ENCODE measurements at regions not wholly inside any gene's neighbourhood (a gene's known extent, or its start where the extent isn't known, plus 50 kb on each side); places are given as distances from the start of the nearest gene placed in this dataset.

DNA sequence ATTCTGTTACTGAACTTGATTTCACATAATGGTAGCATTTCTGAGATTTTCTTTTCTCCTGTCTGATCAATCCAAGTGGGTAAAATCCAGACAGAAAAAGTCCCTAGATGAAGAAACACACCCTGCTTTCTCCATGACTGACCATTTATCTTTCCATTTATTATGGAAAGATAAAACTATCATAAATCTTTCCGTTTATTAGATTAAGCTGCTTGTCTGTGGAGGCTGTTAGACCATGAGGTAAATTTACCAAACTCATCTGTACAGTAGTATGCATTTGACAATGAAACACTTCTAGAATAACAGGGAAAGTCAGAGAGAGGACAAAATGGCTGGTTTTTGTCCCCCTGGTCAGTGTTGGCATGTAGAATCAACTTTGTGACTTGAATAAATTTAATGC, 491.2 kb upstream of the SEMA6A start:
- DNase-seq (ENCODE audit: low spot score), result no peak

DNA sequence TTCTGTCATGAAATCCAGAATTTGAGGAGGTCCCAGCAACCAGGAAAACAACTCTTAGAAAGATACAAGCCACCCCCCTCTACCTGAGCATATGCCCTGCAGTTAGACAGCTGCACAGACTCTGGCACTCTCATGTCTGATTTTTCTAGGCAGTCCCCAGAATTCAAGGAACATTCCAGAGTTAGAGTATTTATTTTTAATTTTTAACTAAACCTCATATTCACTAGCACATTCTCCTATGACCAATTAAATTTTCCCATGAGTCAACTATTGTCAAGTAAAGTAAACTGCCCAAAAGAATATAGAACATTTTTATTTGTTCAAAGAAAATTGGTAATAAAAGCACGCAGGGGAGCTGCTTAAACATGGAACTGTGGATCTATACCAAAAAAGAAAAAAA, 490.5 kb upstream of the SEMA6A start:
- no peak for DNase-seq (ENCODE audit: low spot score)

DNA sequence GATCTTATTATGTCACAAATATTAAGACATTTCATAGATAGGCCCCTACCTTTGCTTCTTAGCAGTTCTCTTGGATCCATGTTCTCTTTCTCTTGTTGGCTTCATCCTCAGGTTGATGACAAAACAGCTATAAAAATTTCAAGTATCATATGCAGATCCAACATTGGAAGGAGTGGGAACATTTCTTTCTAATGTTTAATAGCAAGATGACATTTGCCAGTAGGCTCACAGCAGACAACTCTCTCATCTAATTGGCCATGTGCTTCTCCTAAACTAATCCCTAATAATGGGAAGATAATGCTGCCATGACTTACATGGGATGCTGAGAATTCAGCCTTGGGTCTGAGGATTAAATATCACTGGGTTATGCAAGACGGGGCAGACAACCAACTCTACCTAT, 485.5 kb upstream of the SEMA6A start:
- no peak for DNase-seq (ENCODE audit: low spot score)

DNA sequence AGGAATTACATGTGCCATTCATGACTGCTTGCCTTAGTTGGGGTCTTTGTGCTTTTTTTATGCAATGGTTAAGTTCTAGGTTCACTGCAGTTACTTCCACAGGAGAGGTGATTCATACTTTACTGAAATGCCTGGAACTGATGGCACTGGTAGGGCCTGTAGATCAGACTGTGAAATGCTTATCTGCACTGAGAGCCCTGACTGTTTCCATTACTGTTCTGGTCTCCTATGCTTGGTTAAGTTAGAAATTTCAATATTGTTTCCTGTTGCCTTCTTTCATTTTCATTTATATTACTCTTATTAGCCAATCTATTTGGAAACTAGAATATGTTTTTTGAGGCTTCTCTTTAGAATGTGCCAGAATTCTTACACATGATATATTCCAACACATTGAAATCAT, 484.1 kb upstream of the SEMA6A start:
- no peak for DNase-seq (ENCODE audit: low spot score)

DNA sequence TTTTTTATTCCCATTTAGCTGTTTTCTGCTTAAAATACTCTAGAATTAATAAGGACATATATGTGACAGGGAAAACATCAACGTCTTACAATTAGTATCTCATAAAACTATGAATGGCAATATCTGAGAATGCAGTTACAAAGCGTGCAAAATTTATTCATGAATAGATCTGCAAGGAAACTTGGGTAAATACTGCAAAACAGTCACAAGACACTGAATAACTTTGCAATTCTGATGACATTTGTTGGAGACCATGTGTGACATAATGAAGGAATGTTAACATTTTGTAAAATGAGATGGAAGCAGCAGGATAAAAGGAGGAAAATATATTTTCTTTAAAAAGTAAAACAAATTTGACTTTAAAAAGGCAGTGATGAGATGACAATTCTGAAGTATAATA, 480.9 kb upstream of the SEMA6A start:
- no peak for DNase-seq (ENCODE audit: low spot score)

DNA sequence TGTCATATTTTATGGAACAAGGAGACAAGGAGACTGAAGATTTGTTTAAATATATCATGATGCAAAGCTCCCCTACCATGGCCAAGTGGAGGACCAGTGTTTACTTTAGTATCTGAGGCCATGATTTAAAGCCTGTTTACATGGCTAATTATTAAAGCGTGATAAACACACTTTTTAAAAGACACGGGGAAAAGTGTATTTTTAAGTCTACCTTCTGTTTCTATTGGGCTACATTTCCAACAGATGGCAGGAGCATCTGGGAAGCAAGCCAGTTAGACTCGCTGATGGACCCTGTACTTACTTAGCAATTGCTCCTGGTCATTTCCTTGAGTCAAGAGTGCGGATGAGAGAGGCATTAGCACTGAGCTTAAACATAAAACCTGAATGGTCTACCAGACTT, 480.3 kb upstream of the SEMA6A start:
- no peak for DNase-seq (ENCODE audit: low spot score)

DNA sequence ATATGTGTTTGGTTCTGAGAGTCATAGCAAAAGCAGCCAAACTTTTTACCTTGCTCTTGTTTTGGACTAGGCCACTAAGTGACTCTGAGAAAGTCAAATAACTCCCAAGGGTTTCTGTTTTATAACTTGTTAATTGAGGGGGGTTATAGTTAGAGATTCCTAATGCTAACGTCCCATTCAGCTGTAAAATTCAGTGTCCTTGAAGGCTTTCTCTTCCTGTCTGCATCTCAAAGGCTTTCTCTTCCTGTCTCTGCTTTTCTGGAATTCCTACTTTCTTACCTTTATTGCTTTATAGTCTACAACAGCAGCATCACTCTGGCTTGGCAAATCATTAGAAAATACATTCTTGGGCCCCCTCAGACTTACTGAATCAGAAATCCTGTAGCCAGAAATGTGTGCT, 479.5 kb upstream of the SEMA6A start:
- DNase-seq (ENCODE audit: low spot score), result no peak

DNA sequence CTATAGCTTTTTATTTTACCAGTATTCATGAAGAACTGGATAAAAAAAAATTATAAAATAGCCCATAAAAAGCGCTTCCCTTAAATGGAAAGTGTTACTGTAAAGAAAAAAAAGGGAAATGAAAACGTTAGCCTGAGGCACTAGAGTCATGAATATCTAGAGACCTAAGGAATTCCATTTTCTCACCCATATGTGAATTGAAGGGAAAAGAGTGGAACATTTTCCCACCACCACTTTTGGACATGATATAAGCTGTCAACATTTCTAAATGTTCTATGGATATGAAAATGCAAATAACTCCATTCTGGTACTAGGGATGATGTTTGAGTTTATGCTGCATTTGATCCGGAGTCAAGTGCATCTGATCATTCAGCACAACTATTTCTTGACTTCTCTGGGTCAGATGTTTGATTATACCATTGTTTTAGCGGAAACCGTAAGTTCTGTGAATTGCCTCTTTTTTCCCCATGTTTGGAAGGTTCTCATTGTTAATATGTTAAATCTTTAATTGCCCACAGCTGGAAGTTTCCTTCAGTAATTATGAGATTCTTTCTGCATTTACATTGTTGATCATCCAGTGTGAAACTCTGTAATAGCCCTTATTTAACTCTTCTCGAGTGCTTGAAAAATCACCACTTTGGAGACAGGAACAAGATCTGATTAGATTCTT, 467.4 kb upstream of the SEMA6A start:
- no peak for DNase-seq (ENCODE audit: low spot score)

DNA sequence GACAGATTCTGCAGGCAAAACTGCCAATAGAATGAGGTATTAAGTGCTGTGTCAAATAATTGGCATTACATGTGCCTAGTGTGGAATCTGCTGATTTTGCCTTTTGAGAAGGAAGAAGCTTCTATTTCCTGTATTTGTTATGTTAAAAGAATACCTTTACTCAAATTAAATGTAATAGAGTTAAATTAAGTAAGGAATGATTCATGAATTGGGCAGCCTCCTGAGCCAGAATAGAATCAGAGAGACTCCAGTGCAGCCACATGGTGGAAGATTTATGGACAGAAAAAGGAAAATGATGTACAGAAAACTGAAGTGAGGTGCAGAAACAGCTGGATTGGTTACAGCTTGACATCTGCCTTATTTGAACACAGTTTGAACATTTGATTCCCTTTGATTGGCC, 464.4 kb upstream of the SEMA6A start:
- DNase-seq (ENCODE audit: low spot score), result no peak

DNA sequence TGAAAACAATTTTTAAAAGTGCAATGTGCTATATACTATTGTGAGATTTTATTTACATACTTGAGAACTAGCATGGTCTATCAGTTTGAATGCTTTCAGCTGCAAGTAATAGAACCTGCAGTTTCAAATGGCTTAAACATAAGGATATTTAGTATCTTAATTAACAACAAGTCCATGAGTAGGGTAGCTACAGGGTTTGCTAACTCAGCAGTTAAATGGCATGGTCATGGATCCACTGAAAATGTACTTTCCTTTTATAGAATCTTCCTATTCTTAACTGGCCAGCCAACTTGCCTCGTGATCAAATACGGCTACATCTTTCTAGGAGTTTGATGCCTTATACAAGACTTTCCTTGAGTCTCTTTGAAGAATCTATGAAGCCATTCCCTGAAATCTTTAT, 452.8 kb upstream of the SEMA6A start:
- DNase-seq (ENCODE audit: low spot score), result no peak

DNA sequence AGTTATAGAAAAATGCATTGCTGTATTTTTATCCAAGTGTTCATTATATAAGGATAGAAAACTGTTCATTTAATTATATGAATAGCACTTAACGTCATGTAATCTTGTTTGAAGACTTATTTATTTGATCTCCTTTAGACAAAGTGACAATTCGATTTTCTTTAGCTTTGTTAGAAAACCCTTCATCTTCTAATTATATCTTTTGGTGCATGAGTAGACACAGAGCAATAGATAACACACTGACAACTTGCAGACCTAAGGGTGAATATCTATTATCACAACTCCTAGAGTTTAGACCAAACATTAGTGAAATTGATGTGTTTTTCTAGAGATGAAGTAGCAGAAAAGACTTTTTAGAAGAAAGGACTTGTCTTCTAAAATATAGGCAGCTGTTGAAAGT, 446.4 kb upstream of the SEMA6A start:
- no peak for DNase-seq (ENCODE audit: low spot score)

DNA sequence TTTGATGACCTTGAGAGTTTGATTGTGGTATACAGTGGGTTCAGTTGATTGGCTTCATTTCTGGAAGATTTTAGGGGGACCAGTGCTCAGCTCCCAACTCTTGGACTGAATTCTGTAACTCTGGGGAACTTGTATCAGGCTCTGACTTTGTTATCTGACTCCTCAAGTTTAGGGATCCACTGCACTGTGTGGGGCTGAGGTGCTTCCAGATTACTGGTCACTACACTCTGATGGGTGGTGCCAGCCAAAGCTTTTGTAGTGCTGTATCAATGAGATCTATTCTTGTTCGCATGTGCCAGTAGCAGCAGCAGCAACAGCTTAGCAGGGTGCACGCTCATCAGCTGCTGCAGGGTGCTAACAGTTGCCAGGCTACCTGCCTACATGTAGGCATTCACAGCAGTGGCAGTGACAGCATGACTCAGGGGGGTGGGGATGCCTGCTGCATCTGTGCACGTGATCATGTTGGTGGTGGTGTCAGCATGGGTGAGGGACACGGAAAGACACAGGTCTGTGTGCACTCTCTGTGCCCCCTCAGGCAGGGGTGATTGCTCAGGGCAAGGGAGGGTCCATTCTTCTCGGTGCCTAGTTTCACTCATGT, 438.8 kb upstream of the SEMA6A start:
- no peak for DNase-seq (ENCODE audit: low spot score)

DNA sequence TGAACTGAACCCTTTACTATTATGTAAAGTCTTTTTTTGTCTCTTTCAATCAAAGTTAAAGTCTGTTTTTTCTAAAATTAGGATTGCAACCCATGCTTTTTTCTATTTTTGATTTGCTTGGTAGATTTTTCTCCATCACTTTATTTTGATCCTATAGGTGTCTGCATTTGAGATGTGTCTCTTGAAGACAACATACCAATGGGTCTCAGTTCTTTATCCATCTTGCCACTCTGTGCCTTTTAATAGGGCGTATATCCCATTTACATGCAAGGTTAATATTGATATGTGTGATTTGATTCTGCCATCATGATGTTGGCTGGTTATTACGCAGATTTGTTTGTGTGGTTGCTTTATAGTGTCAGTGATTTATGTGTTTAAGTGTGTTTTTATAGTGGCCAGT, 436.0 kb upstream of the SEMA6A start:
- DNase-seq (ENCODE audit: low spot score), result no peak

DNA sequence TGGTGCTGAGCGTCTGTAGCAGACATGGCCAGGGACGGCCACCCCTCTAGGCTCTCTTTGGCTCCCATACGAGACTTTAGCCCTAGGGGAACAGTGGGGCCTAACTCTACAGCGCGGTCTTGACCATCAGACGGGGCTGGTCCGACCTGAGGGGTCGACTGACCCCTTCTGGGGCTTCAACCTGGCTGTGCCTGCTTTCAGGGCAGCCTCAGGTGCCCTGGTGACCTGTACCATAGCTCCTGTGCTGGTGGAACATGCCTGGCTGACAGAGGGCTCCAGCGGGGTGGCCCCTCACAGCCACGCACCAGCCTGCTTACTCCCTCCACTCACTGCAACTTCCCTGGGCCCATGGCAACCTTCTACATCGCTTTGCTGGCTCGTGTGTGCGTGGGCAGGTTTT, 423.4 kb upstream of the SEMA6A start:
- no peak for DNase-seq (ENCODE audit: low spot score)

DNA sequence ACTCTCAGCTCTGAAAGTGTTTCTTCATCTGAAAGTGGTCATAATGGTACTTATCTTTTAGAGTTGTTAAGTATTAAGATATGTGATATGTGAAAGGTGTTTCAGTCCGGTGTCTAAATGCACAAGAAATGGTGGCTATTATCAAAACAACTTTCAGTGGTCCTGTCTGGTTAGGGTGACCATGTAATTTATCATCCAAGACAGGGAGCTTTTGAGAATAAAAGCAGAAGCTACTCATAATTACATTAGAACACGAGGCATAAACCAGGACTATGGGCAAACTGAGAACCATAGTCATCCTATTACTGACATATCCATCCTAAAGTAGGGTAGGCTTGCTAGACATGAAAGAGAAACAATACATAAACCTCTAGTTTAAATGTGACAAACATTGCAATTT, 418.1 kb upstream of the SEMA6A start:
- DNase-seq (ENCODE audit: low spot score), result no peak

DNA sequence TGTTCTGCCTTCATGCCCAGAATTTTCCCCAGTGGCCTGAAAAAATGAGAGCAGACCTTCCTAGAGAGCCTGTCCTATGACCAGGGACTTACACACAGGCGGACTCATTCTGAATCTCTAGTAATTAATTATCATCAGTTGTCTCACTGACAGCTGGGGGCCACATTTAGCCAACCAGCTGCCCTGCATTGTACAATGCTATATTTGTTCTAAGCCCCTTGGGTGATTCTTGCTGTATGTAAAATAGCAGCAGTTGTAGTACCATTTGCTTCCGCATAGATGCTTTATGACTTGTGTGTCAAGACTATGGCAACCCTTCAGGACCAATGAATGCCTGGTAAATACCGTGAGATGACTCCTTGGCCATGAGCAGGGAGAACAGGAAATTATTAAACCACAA, 415.4 kb upstream of the SEMA6A start:
- DNase-seq (ENCODE audit: low spot score), result no peak

DNA sequence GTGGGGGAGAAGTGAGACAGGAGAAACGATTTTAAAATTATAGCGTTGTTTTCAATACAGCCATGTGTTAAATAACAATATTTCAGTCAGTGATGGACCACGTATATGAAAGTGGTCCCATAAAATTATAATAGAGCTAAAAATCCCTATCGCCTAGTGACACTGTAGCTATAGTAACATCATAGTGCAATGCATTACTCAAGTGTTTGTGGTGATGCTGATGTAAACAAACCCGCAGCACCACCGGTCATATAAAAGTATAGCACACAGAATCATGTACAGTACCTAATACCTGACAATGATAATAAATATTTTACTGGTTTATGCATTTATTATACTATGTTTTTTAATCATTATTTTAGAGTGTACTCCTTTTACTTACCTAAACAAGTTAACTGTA, 407.4 kb upstream of the SEMA6A start:
- DNase-seq (ENCODE audit: low spot score), result no peak

DNA sequence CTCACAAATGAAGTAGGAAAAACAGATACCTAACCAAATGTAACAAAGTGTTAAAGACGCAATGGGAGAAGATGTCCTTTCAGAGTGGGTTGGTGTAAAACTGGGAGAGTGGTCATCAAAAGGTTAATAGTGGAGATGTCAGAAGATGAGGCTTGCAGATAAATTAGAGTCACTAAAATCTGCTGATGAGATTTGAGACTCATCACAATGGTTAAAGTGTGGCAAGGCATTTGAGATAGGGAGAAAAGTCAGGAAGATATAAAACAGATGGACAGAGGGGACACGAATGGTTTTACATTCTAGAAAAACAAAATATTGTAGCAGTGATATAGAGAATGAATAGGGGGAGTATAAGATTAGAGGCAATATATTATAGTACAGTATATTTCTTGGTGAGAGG, 406.0 kb upstream of the SEMA6A start:
- DNase-seq (ENCODE audit: low spot score), result no peak

DNA sequence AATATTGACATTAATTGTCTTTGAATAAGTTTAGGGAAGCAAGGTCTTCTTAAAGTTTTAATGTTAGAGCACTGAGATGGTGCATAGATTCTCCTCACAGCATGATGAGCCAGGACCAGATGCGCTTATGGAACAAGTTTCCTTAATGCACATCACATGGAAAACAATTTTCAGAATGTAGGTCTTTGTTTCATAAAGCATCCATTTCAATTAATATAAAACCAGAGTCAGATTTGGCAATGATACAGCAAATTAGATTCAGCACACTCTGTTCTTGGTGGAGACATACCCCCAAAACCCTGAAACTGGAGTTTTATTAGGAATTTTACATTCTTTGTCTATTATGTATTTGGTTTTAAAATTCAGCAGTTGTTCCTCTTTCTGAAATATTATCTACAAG, 402.1 kb upstream of the SEMA6A start:
- no peak for DNase-seq (ENCODE audit: low spot score)

DNA sequence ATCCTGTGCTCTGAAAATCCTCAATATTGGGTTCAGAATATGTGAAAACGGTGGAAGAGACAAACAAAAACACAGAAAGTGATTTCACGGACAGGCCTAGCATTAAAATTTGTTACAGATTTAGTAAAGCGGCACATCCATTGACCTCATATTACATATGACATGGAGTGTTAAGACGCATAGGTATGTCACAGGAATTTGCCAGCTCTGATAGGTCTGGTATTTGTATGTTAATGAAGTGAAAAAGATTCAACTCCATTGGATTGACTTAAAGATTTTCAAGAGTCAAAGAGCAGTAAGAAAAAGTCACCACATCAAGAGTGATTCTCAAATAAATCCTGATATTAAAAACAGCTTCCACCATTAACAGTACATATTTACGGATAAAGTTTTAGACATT, 396.5 kb upstream of the SEMA6A start:
- no peak for DNase-seq (ENCODE audit: low spot score)

DNA sequence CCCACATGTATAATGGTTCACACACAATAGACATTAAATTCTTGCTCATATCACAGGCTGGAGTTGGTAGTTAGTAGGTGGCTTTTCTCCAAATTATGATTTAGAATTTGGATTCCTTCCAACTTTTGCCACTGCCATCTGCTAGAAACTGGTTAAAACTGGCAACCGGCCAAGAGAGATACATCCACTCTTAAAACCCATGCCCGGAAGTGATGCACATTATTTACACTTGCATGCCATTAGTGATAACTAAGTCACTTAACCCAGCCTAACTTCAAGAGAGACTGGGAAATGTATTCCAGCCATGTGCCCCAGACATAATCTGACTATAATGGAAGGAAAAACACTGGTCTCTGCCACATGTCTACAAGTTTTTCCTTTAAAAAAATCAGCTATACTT, 395.7 kb upstream of the SEMA6A start:
- no peak for DNase-seq (ENCODE audit: low spot score)

DNA sequence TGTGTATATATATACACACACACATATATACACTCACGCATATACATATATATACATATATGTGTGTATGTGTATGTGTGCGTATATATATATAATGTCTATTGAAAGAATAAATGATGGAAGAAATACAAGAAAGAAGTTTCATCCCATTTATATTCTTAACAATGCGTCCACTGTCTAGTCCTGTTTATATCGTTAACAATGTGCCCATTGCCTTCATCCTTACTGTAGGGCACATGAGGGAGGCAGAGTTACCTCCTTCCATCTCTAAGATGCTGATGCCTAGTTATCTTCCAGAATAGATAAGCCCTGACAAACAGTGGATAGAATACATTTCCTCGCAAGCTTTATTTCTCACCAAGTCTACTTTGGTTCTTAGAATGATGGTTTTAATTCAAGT, 389.8 kb upstream of the SEMA6A start:
- DNase-seq (ENCODE audit: low spot score), result no peak

DNA sequence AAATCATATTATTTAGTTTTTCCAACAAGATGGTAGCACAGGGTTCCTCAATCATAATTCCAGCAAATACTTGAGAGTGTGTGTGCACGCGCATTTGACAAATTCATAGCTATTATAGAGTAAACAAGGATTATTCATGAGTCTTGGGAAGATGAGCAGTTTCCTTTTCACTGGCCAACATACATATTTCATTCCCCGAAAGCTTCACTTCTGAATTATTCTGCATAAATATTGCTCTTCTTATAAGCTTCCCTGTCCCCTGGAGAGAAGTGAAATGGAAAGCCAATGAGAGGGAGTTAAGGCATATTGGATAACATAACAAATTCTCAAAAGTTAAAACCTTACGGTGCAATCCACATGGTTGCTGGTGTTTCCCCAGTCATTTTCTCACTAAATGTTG, 386.4 kb upstream of the SEMA6A start:
- DNase-seq (ENCODE audit: low spot score), result no peak

DNA sequence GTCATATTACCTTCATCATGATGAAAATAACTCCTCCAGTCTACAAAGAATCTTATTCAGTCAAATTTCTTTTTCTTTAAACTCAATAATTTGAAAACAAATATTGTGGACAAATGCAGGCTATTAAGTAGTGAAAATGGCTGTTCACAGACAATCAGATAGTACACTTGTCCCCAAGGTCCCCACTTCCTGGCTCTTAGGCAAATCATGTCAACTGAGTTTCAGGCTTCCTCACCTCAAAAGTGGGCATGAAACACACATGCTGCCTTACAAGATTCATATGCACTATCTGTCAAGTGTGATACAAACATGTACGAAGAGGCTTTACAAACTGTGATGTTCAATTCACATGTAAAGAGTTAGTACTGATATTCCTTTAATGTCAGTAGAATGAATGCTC, 385.2 kb upstream of the SEMA6A start:
- DNase-seq (ENCODE audit: low spot score), result no peak
